Peyer's patch (tissue), 4 donors: ENCODE measurements at regions not wholly inside any gene's neighbourhood (a gene's known extent, or its start where the extent isn't known, plus 50 kb on each side); places are given as distances from the start of the nearest gene placed in this dataset.

Experiments
- POLR2A ChIP-seq, 2 donors: fragments of 450-650 bp; IDR thresholded peaks; one replicate each; pipeline ENCODE4 v1.5.1; 2017; ENCODE audit warnings: antibody characterized with exemption in 2 of 2, mild to moderate bottlenecking in 2 of 2, moderate library complexity in 2 of 2
- TF ChIP-seq, protein P1 (sequence below), 6 experiments: fragments of 450-650 bp in 4 of 6; fragments of 200-600 bp in 2 of 6; sonication (generic) in 1 of 6; IDR thresholded peaks; one replicate each; pipeline ENCODE4 v1.5.1; 2017 to 2019; ENCODE audit warnings: antibody characterized with exemption in 6 of 6, mild to moderate bottlenecking in 3 of 6, moderate library complexity in 1 of 6

DNA sequence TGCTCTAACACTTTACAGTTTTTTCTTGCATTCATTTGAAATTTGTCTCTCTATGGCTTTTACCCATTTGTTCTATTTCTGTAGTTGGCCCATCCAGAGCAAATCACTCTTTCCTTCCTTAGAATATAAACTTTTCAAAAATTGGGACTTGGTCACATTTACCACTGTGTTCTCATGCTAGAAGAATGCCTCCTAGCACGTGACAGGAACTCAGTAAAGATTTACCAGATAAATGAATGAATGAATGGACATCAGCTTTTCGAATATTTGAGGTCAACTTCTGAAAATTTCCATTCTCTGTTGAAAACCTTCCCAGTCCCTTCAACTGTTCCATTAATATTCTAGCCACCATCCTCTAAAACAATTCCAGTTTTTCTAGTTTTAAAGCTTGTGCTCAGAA, 294.5 kb downstream of the CD83 start:
- TF ChIP-seq, protein P1, sequence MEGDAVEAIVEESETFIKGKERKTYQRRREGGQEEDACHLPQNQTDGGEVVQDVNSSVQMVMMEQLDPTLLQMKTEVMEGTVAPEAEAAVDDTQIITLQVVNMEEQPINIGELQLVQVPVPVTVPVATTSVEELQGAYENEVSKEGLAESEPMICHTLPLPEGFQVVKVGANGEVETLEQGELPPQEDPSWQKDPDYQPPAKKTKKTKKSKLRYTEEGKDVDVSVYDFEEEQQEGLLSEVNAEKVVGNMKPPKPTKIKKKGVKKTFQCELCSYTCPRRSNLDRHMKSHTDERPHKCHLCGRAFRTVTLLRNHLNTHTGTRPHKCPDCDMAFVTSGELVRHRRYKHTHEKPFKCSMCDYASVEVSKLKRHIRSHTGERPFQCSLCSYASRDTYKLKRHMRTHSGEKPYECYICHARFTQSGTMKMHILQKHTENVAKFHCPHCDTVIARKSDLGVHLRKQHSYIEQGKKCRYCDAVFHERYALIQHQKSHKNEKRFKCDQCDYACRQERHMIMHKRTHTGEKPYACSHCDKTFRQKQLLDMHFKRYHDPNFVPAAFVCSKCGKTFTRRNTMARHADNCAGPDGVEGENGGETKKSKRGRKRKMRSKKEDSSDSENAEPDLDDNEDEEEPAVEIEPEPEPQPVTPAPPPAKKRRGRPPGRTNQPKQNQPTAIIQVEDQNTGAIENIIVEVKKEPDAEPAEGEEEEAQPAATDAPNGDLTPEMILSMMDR (IDR thresholded peaks at IDR 0.05), result no peak
- TF ChIP-seq POLR2A (IDR thresholded peaks at IDR 0.05), result no peak
